Forelimb muscle (tissue), 1 donor: ENCODE measurements at regions not wholly inside any gene's neighbourhood (a gene's known extent, or its start where the extent isn't known, plus 50 kb on each side); places are given as distances from the start of the nearest gene placed in this dataset.
"Not testable (repeated sequence)": the region's sequence is repeated elsewhere in the genome, so short reads cannot be mapped to it uniquely, and the experiment has no call there.

Source experiments
- DNase-seq: peaks from one replicate; pipeline ENCODE4 v3.0.0-alpha.2; 2013; ENCODE audit warnings: low read depth

DNA sequence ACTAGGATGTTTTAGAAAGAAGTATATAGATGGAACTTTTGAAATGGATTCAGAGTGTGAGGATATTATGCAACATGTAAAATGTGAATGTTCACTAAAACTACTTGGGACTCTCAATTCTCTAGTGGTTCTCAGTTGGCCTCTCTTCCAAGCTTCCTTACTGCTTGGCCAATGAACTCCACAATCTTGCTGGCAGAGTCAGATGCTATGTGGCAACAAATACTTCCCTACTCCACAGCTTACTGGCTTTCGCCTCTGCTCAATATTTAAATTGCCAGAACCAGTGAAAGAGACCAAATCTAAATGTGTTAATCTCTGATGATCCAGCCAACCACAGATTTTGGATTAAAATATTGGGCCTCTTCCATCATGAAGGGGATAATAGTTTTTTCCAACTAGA lies 138.4 kb downstream of the HTR1B start:
- DNase-seq: peak; percentile 31

DNA sequence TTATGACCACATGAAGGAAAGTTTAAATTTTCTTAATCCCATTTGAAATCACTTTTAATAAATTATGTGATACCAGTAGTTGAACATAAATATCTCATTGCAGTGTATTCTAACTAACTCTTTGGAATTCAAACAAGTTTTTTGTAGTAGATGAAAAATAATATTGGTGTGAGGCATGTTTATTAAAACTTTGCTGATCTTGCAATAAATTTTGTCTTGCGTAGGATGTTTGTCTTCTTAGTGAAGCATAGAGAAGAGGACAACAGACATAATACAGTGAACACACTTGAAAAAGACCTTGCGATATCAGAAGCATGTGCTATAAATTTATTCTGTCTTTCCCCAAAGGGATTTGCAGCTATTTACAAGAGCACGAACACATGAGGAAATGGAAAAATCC lies 140.7 kb downstream of the HTR1B start:
- no peak for DNase-seq

DNA sequence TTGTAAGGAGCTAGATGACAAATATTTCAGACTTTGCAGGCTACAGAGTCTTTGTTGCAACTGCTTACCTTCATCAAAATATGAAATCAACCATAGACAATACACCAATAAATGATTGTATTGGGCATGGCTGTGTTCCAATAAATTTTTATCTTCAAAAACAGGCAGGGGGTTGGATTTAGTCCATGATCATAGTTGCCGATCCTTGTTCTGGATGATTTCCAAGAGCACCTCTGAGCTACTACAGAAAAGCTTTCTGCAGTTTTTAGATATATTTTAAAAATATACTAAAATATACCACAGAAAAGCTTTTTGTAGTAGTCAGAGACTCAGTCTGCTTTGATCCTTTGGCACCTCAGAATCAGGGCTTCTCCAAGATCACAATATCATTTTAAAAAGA lies 145.0 kb downstream of the HTR1B start:
- no peak for DNase-seq

DNA sequence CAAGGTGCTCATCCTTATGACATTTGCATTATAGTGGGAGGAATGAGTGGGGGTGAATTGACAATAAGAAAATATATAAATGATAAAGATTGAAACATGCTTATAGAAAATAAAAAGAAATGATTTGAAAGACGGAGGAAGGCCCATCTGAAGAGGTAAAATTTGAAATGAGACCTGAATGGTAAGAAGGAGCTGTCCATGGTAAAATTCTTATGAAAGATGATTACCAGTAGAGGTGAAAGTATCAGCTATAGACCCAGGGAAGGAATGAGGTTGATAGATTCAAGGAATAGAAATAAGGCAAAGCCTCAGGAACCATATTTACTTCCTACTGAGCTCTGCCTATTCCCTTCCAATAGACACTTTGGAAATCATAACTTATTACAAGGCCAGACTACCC lies 149.7 kb downstream of the HTR1B start:
- DNase-seq: no peak

DNA sequence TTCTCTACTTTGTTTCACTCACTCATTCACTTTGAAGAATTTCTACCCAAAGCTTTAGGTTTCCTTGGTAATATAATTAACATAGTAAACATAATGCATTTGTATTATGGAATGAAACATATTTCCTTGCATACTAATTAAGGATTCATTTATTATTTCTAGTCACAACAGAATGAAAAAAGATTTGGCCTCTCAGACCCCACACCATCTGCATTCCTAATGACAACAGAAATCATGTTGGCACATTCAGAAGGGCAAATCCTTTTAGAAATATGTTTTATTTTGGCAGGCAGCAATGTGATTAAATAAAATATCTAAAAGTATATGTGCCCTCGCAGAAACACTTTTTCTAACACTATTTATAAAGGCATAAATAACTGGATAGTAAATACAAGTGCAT lies 163.4 kb downstream of the HTR1B start:
- DNase-seq: no peak

DNA sequence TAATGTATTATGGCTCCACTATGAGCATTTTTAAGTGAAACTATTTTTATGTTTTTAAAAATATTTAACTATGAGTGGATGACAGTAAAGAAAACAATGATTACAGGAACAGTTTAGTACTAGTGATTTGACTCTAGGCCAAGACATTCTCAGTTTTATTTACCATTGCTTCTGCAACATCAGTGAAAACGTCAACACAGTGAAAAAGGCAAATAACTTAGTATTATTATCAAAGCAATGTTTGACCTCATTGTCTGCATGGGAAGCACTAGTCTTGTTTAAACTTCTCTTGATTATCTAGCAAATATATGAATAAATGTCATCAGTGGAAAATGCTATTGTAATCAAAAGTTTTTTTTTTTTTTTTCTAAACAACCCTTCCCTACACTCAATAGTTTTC lies 165.0 kb downstream of the HTR1B start:
- DNase-seq: no peak

DNA sequence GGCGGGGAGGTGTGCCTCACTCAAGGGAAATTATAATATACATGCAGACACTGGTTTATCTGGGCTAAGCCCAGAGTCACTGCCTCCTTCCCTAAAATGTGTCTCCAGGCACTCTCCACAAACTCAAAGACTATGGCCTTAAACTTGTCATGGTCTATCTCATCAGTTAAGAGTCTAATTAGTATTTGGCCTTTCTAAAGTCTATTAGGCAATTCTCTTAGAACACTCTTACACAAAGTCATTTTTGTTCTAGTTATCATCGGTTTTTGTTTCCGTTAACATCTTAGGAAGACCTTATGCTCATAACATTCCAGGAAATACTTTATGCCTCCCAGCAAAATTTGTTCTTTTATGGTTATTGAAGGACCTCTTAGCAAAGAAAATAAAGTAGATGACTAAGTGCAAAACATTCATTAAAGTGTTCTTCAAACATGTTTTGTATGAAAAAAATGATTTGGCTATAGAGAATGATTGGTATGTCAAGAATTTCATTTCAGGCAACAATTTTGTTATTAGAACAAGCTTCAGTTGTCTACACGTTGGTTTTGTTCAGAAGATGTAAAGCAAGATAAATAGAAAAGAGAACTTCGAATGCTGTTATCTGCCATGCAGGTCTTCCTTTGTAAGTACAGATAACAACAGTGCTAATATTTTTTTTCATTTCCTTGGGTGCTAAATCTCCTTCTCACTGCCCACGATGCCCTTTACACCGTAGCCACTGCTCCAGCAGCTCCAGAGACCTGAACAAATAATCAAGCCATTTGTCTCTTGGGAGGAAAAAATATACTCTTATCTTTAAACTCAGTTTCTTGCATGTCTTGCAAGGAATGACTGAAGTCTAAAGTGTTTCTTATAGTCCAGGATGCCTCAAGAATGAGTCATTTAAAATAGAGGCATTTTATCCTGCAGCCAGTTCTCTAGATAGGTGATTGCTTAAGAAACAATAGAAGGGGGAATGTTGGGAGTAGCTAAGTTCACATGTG lies 170.4 kb downstream of the HTR1B start:
- no peak for DNase-seq

DNA sequence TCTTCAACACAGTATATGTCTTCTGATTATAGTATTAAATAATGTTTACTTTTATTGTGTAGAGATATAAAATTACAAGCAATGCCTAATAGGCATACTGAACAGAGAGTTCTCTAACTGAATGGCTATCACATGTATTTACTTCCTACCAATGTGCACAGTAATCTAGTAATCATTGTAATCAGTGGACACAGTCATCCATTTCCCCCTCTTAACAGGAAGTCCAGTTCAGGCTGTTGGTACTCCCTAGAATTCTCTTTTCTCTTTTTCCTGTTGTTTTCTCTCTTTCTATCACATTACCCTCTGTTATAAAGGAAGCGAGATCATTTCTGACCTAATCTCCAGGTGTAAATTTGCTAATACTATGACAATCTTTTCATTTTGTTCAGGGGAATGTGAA lies 172.5 kb downstream of the HTR1B start:
- no peak for DNase-seq

DNA sequence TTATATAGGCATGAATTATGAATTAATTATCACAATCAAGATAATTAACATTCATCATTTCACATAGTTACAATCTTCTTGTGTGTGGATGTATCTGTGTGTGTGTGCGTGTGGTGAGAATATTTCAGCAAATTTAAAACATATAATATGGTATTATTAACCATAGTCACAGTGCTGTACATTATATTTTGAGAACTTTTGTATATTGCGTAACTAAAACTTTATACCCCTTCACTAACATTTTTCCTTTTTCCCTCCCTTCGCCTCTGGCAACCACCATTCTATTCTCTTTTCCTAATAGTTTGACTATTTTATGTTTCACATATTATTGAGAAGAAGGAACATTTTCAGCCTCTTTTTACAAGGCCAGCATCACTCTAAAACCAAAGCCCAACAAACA lies 176.8 kb downstream of the HTR1B start:
- DNase-seq: no peak

DNA sequence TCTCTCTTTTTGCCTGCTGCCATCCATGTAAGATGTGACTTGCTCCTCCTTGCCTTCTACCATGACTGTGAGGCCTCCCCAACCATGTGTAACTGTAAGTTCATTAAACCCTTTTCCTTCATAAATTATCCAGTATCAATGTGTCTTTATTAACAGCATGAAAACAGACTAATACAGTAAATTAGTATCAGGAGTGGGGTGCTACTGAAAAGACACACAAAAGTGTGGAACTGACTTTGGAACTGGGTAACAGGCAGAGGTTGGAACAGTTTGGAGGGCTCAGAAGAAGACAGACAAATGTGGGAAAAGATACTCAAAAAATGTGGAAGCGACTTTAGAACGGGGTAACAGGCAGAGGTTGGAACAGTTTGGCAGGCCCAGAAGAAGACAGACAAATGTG lies 189.4 kb downstream of the HTR1B start:
- DNase-seq: no peak

DNA sequence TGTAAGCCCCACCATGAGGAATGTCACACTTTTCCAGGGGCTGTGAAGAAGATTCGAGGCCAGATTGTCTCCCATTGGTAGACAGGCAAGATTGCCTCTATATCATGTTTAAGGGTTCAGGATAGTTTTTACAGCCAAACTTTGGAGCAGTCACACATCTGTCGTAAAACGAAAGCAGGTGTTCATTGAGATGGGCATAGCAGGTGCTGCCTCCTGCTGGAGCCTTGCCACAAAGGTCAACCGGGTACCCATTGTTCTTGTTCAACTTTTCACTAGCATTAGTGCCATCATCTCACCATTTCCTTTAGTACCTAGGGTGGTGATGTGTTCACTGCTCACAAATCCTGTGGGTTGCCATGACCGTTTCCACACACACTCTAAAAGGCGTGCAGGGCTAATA lies 198.3 kb downstream of the HTR1B start:
- DNase-seq: no peak

DNA sequence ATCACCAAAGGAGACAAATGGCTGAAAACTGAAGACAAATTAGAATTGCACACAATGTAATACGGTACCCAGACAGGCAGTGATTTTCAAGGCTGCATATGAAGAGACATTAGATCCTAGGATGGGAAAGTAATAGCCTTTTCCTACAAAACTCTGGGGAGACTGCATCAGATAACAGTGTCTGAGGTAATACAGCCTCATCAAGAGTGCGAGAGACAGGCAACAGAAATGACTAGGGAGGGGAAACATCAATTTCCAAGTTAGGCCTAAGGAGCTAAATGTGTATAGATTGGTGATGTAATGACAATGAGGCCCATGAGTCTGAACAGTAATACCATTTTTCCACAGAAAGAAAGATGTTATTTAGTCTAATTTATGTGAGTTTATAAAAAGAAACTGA lies 200.3 kb downstream of the HTR1B start:
- no peak for DNase-seq

DNA sequence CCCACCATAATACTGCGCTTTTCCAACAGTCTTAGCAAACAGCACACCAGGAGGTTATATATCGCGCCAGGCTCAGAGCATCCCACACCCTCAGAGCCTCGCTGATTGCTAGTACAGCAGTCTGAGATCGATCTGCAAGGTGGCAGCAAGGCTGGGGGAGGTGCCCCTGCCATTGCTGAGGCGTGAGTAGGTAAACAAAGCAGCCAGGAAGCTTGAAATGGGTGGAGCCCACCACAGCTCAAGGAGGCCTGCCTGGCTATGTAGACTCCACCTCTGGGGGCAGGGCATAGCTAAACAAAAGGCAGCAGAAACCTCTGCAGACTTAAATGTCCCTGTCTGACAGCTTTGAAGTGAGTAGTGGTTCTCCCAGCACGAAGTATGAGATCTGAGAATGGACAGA lies 211.5 kb downstream of the HTR1B start:
- DNase-seq: not testable (repeated sequence)

DNA sequence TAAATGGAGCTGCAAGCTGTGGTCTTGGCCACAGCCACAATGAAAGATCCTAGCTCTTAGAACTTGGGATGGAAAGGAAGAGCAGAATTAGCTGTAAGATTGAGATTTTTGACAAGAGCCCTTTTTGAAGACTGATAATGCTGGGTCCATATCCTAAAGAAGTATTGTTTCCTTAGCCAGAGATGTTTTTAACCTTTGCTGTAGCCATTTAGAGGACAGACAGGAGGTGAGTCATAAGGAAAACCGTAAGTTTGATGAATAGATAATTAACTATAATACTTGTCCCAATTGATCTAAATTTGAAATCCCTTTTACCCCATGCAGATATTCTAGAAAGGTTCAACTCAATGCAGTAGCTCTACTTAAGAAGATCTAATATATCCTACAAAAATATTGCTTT lies 213.7 kb downstream of the HTR1B start:
- no peak for DNase-seq

DNA sequence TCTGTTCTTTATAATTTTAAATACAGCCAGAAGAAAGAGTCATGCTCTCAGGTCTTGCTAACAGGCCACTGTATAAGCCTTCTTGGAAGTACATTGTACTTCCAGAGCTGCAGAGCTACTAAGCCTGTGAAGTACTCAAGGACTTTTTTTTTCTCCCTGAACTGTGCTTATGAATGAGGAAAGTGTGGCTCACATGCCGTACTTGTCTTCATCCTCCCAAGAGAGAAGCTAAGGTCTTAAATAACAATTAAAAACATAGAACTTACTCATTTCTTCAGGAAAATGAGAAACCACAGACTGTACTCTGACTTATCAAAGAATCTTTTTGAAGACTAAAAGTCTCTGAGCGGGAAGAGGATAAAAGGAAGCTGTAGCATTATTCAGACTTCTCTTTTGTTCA lies 218.3 kb downstream of the HTR1B start:
- no peak for DNase-seq

DNA sequence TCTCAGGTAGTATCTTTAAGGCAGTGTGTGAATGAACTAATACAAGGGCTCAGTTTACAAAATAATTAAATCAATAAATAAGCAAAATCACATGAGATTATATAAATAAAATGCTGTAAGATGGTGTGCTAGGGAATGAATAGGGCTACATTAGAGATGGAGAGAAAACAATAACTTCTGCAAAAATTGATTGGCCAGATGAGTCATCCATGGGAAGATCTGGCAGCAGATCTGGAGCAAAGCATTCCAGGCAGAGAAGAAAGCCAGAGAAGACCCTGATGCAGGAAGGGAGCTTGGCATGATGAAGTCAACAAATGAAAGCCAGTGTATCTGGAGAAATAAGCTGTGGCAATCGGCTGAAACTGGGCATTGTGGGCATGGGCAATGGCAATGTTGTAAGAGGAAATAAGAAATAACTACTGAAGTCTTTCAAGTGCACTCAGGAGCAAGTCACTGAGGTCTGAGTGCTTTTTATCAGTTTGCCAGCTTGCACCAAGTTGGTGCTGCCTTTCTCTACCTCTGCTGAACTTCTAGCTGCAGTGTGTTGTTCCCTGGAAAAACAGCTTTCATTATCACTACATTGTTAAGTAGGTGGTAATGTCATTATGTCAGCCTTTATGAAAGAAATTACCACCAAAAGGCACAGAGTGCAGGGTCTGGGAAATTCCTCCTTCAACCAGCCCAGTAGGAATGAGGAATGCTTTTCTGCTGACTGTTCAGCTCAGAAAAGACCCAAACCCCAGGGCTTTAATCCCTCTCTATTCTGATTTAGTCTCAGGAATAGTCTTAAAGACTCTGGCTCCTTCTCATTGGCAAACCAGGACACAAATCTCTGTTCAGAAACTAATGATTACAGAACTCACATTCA lies 231.6 kb downstream of the HTR1B start:
- DNase-seq: no peak

DNA sequence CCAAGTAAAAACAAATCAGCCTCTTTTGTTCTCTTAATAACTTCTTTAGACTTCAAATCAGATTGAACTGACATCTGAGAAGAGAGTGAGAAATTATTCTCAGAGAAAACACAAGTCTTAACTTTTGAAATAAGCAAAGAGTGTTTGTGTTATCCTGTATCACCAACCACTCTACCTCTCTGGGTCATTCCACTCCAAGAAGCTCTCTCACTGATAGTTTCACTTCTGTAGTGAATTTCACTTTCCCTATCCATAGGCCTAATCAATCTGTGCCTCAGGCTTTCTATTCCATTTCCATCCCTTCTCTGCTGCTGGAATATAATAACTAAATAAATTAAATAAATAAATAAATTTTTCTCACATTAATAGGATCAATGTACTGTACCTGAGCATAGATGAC lies 235.0 kb downstream of the HTR1B start:
- no peak for DNase-seq

DNA sequence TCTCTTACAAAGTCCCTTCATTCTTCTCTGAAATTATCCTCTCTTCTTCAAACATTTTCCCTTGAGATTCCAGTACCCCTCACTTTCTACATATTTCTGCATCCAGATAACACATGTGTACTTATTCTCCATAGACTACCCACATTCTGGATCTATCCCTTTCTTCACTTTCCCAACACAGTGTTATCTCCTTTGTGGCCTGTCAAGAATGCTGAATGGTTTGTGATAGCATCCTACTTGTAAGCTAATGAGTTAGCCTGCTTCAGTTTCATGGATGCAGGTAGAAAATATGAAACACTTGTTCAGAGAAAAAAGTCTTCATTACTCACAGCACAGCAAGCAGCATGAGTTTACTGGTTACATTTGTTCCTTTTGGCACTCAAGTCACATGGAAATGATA lies 245.4 kb downstream of the HTR1B start:
- no peak for DNase-seq

DNA sequence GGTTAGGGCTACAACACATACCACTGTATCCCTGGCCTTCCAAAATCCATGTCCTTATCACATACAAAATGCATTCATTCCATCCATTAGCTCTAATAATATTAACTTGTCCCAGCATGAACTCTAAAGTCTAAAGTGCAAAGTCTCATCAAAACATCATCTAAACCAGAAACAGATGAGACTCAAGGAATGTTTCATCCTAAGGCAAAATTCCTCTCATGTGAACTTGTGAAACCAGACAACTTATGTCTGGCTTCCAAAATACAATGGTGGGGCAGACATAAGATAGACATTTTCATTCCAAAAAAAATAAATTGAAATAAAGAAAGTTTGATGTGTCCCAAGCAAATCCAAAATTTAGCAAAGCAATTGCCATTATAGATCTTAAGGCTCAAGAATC lies 257.4 kb downstream of the HTR1B start:
- no peak for DNase-seq

DNA sequence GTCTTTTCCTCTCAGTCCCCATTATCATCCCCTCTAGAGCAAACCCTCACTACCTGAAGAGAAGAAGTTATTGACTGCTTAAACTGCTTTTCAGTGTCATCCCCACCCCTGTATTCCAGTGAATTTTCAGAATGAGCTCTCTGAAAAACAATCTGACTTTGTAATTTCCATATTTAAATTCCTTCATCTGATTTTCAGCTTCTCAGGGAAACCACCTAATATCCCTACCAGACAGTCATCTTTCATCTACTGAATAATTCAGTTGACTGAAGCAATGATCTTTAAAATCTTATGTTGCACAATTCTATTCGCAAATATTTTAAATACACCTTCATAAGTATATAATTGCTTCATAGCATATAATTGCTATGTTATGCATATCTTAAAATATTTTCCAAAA lies 258.7 kb downstream of the HTR1B start:
- no peak for DNase-seq

DNA sequence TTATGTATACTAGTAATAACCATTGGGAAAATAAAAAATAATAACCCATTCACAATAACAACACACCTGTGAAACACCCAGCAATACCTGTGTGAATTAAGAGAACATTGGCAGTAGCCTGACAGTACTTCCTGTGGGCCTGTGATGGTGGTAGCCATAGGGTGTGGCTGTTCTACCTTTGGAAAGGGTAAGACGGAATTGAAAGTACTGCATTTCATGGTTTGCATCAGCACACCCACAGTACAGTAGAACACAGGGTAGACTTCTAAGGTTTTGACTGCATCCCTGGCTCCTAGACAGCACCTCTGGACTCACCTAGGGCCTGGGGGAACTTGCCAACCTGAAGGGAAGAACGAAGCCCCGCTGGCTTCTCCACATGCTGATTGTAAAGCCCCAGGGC lies 279.8 kb downstream of the HTR1B start:
- DNase-seq: no peak

DNA sequence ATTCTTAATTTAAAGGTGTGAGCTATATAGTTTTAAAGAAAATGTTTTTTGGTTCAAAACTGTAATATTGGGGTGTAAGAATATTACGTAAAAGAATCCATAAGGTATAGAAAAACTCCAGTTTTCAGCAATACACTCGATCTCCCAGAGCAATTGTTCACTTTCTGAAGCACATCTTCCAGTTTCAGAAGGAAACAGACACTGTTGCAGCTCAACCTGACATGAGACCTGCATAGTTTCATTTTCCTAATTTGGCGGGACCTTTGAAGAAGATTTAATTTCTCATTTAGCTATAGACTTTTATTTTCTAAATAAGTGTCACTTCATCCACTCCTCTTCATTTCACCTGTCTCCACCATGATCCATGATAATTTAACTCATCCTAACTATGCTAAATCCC lies 281.5 kb downstream of the HTR1B start:
- DNase-seq: no peak

DNA sequence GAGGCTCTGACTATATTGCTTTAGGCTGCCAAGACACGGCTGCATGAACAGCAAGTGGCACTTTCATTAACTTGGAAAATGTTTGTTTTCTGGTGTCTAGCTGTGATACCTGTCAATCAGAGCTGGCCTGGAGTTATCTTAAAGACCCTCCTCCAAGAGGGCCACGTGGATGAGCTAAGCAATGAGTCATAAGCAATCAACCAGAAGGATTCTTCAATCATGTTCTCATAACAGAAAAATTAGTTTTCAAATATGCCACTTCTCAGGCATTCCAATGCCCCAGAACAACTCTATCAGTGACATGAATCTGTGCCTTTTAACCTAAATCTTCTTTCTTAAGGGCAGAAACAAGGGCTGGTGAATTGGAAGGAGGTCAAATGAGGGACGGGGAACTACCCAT lies 283.0 kb downstream of the HTR1B start:
- no peak for DNase-seq
